ENCODE measurements at regions not wholly inside any gene's neighbourhood (a gene's known extent, or its start where the extent isn't known, plus 50 kb on each side); places are given as distances from the start of the nearest gene placed in this dataset.

GRCh38 chr6:14784596-14785492 lies 461.0 kb upstream of the JARID2 start:
- no peak for TF ChIP-seq CTCF (IDR thresholded peaks at IDR 0.05; ENCODE audit: low read depth, low read length)
- no peak for DNase-seq (ENCODE audit: low read depth, low spot score)
- in situ Hi-C loops (cut with HindIII; ENCODE audit: low sequenced_read_pairs) = no loop called here
- no peak overlapping the region for H3K4me3 ChIP-seq (ENCODE audit: low read depth, low read length)

GRCh38 chr6:14785493-14785790 lies 460.4 kb upstream of the JARID2 start:
- DNase-seq (ENCODE audit: low read depth, low spot score) = no peak
- no peak for TF ChIP-seq CTCF (IDR thresholded peaks at IDR 0.05; ENCODE audit: low read depth, low read length)
- H3K4me3 ChIP-seq (ENCODE audit: low read depth, low read length) = no peak overlapping the region
- in situ Hi-C loops (cut with HindIII; ENCODE audit: low sequenced_read_pairs) = no loop called here

GRCh38 chr6:14786008-14786407 lies 459.9 kb upstream of the JARID2 start:
- no peak for TF ChIP-seq CTCF (IDR thresholded peaks at IDR 0.05; ENCODE audit: low read depth, low read length)
- no peak overlapping the region for H3K4me3 ChIP-seq (ENCODE audit: low read depth, low read length)
- in situ Hi-C loops (cut with HindIII; ENCODE audit: low sequenced_read_pairs) = no loop called here
- no peak for DNase-seq (ENCODE audit: low read depth, low spot score)

GRCh38 chr6:14786455-14786854 lies 459.4 kb upstream of the JARID2 start:
- in situ Hi-C loops (cut with HindIII; ENCODE audit: low sequenced_read_pairs) = no loop called here
- TF ChIP-seq CTCF (IDR thresholded peaks at IDR 0.05; ENCODE audit: low read depth, low read length) = no peak
- no peak overlapping the region for H3K4me3 ChIP-seq (ENCODE audit: low read depth, low read length)
- no peak for DNase-seq (ENCODE audit: low read depth, low spot score)

- DNase-seq (ENCODE audit: low read depth, low spot score) = no peak
- TF ChIP-seq CTCF (IDR thresholded peaks at IDR 0.05; ENCODE audit: low read depth, low read length) = no peak
Measured at GRCh38 chr6:14787250-14787649, 458.6 kb upstream of the JARID2 start.

GRCh38 chr6:14787677-14788076 lies 458.2 kb upstream of the JARID2 start:
- in situ Hi-C loops (cut with HindIII; ENCODE audit: low sequenced_read_pairs) = no loop called here
- no peak overlapping the region for H3K4me3 ChIP-seq (ENCODE audit: low read depth, low read length)
- no peak for DNase-seq (ENCODE audit: low read depth, low spot score)
- TF ChIP-seq CTCF (IDR thresholded peaks at IDR 0.05; ENCODE audit: low read depth, low read length) = no peak

More at GRCh38 chr6:14787250-14787649, 458.6 kb upstream of the JARID2 start:
- no peak overlapping the region for H3K4me3 ChIP-seq (ENCODE audit: low read depth, low read length)
- in situ Hi-C loops (cut with HindIII; ENCODE audit: low sequenced_read_pairs) = no loop called here

All from astrocyte of the spinal cord (primary cell).